ENCODE measurements at regions not wholly inside any gene's neighbourhood (a gene's known extent, or its start where the extent isn't known, plus 50 kb on each side); places are given as distances from the start of the nearest gene placed in this dataset.

DNA sequence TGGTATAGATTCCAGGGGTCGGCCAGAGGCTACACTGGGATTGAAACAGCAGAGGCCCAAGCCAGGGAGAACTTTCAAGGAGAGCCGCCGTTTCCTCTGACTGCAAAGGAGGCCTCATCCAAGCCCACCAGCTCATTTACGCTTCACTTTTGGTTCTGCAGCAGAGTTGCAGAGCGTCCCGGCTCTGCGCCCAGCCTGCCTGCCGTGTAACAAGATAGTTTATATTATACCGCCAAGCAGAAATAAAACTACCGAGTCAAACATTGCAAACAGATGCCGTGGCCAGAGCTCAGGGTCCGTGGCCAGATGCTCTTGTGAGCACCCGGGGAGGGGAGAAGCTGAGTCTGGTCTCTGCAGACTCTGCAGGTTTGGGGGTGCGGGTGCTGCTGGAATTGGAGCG lies 60.7 kb upstream of the TBX3 start:
- TF ChIP-seq POLR2AphosphoS5 (IDR thresholded peaks at IDR 0.05) (no peak), POLR2A (IDR thresholded peaks at IDR 0.05) (no peak)
- TF ChIP-seq, protein P1, sequence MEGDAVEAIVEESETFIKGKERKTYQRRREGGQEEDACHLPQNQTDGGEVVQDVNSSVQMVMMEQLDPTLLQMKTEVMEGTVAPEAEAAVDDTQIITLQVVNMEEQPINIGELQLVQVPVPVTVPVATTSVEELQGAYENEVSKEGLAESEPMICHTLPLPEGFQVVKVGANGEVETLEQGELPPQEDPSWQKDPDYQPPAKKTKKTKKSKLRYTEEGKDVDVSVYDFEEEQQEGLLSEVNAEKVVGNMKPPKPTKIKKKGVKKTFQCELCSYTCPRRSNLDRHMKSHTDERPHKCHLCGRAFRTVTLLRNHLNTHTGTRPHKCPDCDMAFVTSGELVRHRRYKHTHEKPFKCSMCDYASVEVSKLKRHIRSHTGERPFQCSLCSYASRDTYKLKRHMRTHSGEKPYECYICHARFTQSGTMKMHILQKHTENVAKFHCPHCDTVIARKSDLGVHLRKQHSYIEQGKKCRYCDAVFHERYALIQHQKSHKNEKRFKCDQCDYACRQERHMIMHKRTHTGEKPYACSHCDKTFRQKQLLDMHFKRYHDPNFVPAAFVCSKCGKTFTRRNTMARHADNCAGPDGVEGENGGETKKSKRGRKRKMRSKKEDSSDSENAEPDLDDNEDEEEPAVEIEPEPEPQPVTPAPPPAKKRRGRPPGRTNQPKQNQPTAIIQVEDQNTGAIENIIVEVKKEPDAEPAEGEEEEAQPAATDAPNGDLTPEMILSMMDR (IDR thresholded peaks at IDR 0.05) = no peak
